Dermis blood vessel endothelial cell (primary cell): ENCODE measurements at regions not wholly inside any gene's neighbourhood (a gene's known extent, or its start where the extent isn't known, plus 50 kb on each side); places are given as distances from the start of the nearest gene placed in this dataset.

Source experiments
- DNase-seq: peaks from one replicate; pipeline ENCODE4 v3.0.0; 2010

GRCh38 chr3:10743366-10744097 is 72.5 kb upstream of the SLC6A11 start:
- no peak for DNase-seq

DNA sequence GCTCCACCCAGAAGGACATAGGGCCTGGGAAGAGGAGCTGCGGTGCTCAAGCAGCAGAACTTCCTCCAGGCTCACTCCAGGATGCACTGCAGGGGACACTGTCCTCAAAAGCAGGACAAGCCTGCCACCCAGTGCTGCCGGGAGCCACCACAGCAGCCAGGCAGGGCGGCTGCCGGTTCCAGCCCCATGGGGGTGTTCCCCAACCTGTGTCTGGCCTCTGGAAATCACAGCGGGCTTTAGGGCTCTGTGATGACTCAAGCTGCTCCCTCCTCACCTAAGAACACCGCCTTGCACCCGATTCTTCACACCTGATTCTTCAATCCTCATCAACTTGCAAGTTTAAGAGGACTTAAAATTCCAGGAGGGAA is 71.9 kb upstream of the SLC6A11 start:
- no peak for DNase-seq

DNA sequence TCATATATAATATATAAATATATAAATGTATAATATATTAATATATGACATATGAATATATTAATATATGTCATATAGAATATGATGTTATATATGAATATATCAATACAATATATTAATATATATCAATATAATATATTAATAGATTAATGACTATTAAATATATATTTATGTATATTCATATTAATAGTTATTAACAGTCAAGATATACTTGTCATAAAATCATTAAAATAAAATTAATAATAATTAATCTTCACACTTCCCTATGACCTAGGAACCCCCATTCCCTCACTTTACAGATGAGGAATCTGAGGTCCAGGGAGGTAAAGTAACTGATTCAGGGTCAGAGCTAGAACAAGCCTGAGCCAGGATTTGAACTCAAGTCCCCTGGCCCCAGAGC is 70.6 kb upstream of the SLC6A11 start:
- no peak for DNase-seq

DNA sequence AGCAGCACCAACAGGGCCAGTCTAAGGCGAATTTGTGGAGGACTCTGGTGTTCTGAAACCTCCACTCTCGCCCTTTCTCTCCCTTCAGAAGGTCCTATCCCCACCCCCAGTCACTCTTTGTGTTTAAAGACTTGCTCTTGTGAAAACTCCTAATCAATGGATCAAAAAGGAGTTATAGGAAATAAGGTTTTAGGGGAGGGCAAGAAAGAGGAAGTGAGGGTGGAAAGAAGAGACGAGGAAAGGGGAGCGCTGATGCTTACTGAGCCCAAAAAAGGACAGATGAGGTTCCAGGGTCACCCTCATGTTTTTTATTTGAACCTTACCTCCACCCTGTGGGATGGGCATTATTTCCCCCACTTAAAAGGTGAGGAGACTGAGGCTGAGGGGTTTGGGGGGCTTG is 70.0 kb upstream of the SLC6A11 start:
- no peak for DNase-seq

DNA sequence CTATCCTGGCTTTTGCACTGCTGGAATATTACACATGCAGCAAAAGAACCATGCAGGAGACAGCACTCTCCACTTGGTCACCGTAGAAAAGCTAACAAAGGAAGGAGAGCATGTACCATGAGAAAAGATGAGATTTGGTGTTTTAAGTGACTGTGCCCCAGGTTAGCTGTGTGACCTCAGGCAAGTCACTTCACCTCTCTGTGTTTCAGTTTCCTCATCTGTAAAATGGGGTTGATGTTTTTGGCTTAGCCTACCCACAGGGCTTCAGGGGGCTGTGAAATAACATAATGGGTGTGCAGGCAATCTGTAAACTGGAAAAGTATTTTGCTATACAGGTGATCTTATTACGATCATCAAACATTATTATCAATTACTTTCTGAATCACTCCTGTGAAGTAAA is 69.3 kb upstream of the SLC6A11 start:
- no peak for DNase-seq

- DNase-seq, result no peak
Measured at GRCh38 chr3:10747341-10747740, 68.7 kb upstream of the SLC6A11 start.

GRCh38 chr3:10748040-10748439 is 68.0 kb upstream of the SLC6A11 start:
- DNase-seq, result no peak

DNA sequence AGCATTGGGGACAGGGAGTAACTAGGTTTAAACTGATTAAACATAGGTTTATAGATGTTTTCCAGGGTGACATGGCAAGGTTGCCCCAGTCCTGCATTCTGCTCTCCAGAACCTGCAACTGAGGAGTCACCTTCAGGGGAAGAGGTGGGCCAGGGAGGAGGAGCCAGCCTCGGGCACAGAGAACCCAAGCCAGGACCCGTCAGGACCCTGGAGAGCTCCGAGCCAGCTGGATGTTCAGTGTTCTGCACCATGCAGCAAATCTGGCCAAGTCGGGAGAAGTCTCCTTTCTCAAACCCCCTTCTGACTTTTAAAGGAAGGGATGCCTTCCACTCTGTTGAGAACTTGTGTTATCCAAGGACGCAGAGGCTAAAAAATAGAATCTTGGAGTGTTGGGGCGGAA is 62.1 kb upstream of the SLC6A11 start:
- peak; percentile 70 for DNase-seq

- DNase-seq, result no peak
Measured at GRCh38 chr3:10756546-10756945, 59.5 kb upstream of the SLC6A11 start.

DNA sequence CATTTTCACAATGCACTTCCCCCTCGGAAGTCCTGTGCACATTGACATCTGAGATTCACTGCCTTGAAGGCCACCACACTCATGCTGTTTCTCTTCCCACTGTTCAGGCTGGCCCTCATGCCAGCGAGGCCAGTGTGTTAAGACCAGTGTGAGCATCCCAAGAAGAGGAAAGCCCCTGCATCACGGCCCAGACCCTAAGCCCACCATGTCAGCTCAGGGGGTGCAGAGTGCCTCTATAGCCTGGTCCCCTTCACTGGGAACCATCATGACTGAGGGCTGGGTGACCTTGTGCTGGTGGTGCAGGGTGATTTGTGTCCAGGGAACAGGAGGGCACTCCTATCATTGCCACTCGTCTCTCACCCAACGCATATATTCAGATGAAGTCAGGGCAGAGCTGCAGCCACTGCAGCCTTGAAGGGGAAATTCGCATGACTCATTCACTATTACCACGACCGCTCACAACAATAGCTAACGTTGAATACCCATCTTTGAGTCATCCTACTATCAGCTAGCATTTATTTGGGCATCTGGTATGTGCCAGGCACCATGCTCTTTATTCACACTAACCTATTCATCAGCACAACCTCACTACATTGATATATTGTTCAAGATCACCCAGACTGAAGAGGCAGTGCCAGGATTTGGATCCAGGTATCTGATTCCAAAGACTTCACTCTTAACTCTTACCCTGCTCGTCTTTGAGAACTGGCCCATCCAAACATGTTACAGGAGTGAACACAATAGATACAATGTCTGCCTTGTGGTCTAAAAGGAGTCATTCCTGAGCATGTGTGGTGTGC is 58.8 kb upstream of the SLC6A11 start:
- DNase-seq, result peak; percentile 53

- DNase-seq, result no peak
Measured at GRCh38 chr3:10757821-10758130, 58.3 kb upstream of the SLC6A11 start.

DNA sequence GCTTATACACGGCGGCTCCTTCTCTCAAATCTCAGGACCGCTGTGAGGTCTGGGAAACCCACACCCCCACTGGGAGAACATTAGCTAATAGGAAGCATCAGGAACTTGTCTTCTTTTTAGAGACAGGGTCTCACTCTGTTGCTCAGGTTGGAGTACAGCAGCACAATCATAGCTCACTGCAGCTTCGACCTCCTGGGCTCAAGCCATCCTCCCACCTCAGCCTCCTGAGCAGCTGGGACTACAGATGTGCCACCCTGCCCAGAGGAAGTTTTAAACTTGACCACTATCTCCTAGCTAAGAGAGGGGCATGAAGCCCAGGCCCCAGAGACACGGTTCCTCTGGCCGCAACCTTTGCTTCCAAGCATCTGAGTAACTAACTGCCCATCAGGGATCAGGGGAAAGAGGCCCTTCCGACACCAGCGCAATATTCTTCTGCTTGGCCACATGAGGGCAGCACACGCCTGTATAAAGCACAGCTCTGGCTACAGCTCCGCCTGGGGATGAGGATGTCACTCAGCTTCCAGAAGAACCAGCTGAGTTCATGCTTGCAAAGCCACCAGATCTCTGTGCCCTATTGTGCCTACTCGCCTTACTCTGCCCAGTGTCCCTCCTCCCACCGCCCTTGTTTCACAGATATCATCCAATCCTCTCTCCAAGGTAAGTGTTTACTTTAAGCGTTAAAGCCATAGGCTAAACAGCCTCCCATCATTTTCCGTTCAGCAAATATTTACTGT is 57.6 kb upstream of the SLC6A11 start:
- DNase-seq, result peak; percentile 85

GRCh38 chr3:10759495-10759894 is 56.5 kb upstream of the SLC6A11 start:
- DNase-seq, result no peak

DNA sequence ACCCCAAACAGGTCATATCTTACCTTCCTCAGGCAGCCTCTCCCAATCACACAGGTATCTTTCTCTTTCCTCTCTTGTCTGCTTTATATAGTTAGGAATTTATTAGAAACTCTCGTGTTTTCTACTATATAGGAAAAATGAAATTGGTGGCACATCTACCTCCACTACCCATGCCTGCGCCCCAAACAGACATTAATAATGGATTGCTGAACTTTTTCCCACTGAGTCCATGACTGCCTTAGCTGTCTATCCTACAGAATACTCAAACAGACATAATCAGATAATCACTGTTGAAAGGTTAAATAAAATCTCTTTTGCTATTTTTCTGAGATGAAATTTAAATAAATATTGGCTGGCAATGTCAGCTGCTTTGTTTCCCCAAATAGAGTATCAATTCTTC is 55.8 kb upstream of the SLC6A11 start:
- no peak for DNase-seq

- DNase-seq, result no peak
Measured at GRCh38 chr3:10761583-10761982, 54.4 kb upstream of the SLC6A11 start.

- DNase-seq, result no peak
Measured at GRCh38 chr3:10762116-10762515, 53.9 kb upstream of the SLC6A11 start.

- no peak for DNase-seq
Measured at GRCh38 chr3:10762611-10763247, 53.3 kb upstream of the SLC6A11 start.

DNA sequence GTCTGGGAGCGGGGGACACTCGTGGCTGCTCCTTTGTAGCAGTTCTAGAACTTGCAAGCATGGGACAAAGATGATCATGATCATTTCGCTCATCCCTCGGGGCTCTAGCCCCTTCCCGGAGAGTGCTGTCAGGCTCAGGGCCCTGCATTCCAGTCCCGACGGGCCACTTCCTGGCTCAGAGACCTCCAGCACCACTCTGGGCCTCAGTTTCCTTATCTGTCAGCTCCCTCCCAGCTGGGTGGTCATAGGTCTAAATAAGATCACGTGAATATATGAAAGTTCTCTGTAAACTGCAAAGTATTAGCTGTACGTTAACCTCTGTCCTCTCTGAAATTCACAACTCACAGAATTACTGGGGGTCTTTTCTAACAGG is 52.8 kb upstream of the SLC6A11 start:
- DNase-seq, result no peak

GRCh38 chr3:10763817-10764258 is 52.2 kb upstream of the SLC6A11 start:
- DNase-seq, result no peak

- DNase-seq, result no peak
Measured at GRCh38 chr3:10764259-10765051, 51.6 kb upstream of the SLC6A11 start.

DNA sequence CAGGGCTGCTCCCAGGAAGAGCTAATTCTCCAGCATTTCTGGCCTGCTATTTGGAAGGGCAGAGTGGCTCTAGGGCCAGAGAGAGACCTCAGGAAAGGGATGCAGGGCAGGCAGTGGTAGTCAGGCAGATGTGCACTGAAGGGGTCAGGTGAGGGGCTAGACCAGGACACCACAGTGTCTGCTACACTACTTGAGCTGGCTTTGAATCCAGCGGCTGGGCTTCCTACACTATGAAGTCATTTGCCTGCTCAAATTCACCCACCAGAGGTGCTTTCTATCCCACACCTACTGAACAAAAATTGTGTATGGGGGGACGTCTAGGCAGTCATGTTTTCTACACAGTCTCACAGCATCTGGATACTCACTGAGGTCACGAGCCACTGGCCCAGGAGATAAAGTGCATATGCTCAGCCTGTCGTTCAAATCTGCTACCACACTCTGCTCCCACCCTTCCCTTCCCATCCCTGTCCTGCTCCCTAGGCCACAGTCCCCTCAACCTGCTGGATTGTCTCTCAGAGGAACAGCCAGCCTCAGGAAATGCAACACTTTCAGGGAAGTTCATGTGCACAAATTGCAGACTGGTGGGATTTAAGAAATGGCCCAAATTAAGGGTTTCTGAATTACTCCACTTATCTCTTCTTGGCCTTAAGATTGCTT is 49.9 kb upstream of the SLC6A11 start:
- DNase-seq, result no peak
